SK-N-SH (cell line): ENCODE measurements at regions not wholly inside any gene's neighbourhood (a gene's known extent, or its start where the extent isn't known, plus 50 kb on each side); places are given as distances from the start of the nearest gene placed in this dataset.

Experiments
- CTCF ChIP-seq: fragments of 200-600 bp; sonication (generic); IDR thresholded peaks from 2 replicates; pipeline ENCODE4 v1.6.1; 2017; ENCODE audit warnings: antibody characterized with exemption, mild to moderate bottlenecking, moderate library complexity
- FOXM1 ChIP-seq: IDR thresholded peaks from 2 replicates; pipeline ENCODE4 v1.4.0; 2012; ENCODE audit warnings: low read depth, mild to moderate bottlenecking
- TAF1 ChIP-seq: IDR thresholded peaks from 2 replicates; pipeline ENCODE4 v1.6.1; 2012; ENCODE audit warnings: low read depth, mild to moderate bottlenecking, low read length, moderate library complexity, borderline replicate concordance

DNA sequence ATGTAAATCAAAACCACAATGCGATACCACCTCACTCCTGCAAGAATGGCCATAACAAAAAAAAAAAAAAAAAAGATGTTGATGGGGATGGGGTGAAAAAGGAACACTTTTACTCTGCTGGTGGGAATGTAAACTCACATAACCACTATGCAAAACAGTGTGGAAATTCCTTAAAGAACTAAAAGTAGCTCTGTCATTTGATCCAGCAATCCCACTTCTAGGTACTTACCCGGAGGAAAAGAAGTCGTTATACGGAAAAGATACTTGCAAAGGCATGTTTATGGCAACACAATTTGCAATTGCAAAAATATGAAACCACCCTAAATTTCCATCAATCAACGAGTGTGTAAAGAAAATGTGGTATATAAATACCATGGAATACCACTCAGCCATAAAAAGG, 205.0 kb downstream of the TENT4A start:
- TF ChIP-seq CTCF, result no peak
- no peak for TF ChIP-seq TAF1
- no peak for TF ChIP-seq FOXM1
